WTC11 (cell line): ENCODE measurements at regions not wholly inside any gene's neighbourhood (a gene's known extent, or its start where the extent isn't known, plus 50 kb on each side); places are given as distances from the start of the nearest gene placed in this dataset.

Source experiments
- ATAC-seq: fragments of 200-7000 bp; cut with Tn5 transposase; 2 replicates; pipeline ENCODE4 v1.10.0; 2021; ENCODE audit warnings: mild to moderate bottlenecking, moderate library complexity
- CTCF ChIA-PET: fragments of 300-600 bp; sonication (Branson Sonifier 250); formaldehyde crosslinking; loops from one replicate; lab custom pipeline; 2021; ENCODE audit warnings: antibody characterized with exemption; lab: Charles Lee
- POLR2A ChIA-PET: fragments of 350-600 bp; sonication (Branson Sonifier 250); formaldehyde crosslinking; loops from one replicate; lab custom pipeline; 2021; ENCODE audit warnings: antibody characterized with exemption; lab: Charles Lee
- DNase-seq: peaks from one replicate; pipeline ENCODE4 v3.0.0; 2021; ENCODE audit warnings: low spot score
- H3K27ac Mint-ChIP-seq: 2 replicates; pipeline ENCODE4 v1.8.0; 2021; ENCODE audit warnings: mixed read lengths
- H3K27me3 Mint-ChIP-seq: 2 replicates; pipeline ENCODE4 v1.8.0; 2021; ENCODE audit warnings: low read depth, mild to moderate bottlenecking, moderate library complexity, mixed read lengths
- H3K36me3 Mint-ChIP-seq: 2 replicates; pipeline ENCODE4 v1.8.0; 2021; ENCODE audit warnings: mixed read lengths
- H3K4me1 Mint-ChIP-seq: 2 replicates; pipeline ENCODE4 v1.8.0; 2022; ENCODE audit warnings: mixed read lengths
- H3K4me3 Mint-ChIP-seq: 2 replicates; pipeline ENCODE4 v1.8.0; 2021; ENCODE audit warnings: mild to moderate bottlenecking, moderate library complexity, mixed read lengths
- H3K9me3 Mint-ChIP-seq: 2 replicates; pipeline ENCODE4 v1.8.0; 2021; ENCODE audit warnings: mixed read lengths
- JAZF1 ChIP-seq: fragments of 250-450 bp; sonication (Bioruptor Pico); IDR thresholded peaks from 2 replicates; pipeline ENCODE4 v1.9.0; 2021; ENCODE audit warnings: moderate library complexity, mild to moderate bottlenecking, inconsistent platforms
- MYBL2 ChIP-seq: sonication (generic); formaldehyde crosslinking; IDR thresholded peaks from 2 replicates; pipeline ENCODE4 v1.8.1; 2023; ENCODE audit warnings: mild to moderate bottlenecking, moderate library complexity, missing genetic modification reagents
- NFATC4 ChIP-seq: fragments of 250-450 bp; sonication (Bioruptor Pico); IDR thresholded peaks from 2 replicates; pipeline ENCODE4 v1.9.0; 2021; ENCODE audit warnings: mild to moderate bottlenecking
- NFYB ChIP-seq: sonication (generic); formaldehyde crosslinking; conservative IDR thresholded peaks from 2 replicates; pipeline ENCODE4 v1.8.0; 2022; ENCODE audit warnings: low read depth, missing genetic modification reagents
- PRRX2 ChIP-seq: fragments of 250-450 bp; sonication (Bioruptor Pico); IDR thresholded peaks from 2 replicates; pipeline ENCODE4 v1.8.0; 2021; ENCODE audit warnings: mild to moderate bottlenecking
- TCF7 ChIP-seq: sonication (generic); formaldehyde crosslinking; IDR thresholded peaks from 2 replicates; pipeline ENCODE4 v1.8.0; 2022; ENCODE audit warnings: mild to moderate bottlenecking, low read depth, missing genetic modification reagents, moderate library complexity
- TEAD4 ChIP-seq: sonication (generic); formaldehyde crosslinking; IDR thresholded peaks from 2 replicates; pipeline ENCODE4 v1.8.0; 2022; ENCODE audit warnings: mild to moderate bottlenecking, missing genetic modification reagents
- ZNF121 ChIP-seq: sonication (generic); formaldehyde crosslinking; IDR thresholded peaks from 2 replicates; pipeline ENCODE4 v1.8.0; 2023; ENCODE audit warnings: missing genetic modification reagents
- TF ChIP-seq, protein P1 (sequence below): fragments of 250-450 bp; sonication (Bioruptor Pico); IDR thresholded peaks from 2 replicates; pipeline ENCODE4 v1.9.0; 2021; ENCODE audit warnings: mild to moderate bottlenecking
- TF ChIP-seq, protein P2 (sequence below): sonication (generic); formaldehyde crosslinking; conservative IDR thresholded peaks from 2 replicates; pipeline ENCODE4 v1.8.1; 2023; ENCODE audit warnings: mild to moderate bottlenecking, low read depth, missing genetic modification reagents, moderate library complexity
- TF ChIP-seq, protein P3 (sequence below): sonication (generic); formaldehyde crosslinking; IDR thresholded peaks from 2 replicates; pipeline ENCODE4 v1.8.1; 2022; ENCODE audit warnings: low read depth, missing genetic modification reagents, borderline replicate concordance
- TF ChIP-seq, protein P4 (sequence below): fragments of 250-450 bp; sonication (Bioruptor Pico); IDR thresholded peaks from 2 replicates; pipeline ENCODE4 v2.1.2; 2022; ENCODE audit warnings: mild to moderate bottlenecking, moderate library complexity
- TF ChIP-seq, protein P5 (sequence below): fragments of 250-450 bp; sonication (Bioruptor Pico); IDR thresholded peaks from 2 replicates; pipeline ENCODE4 v1.9.0; 2021; ENCODE audit warnings: mild to moderate bottlenecking
- TF ChIP-seq, protein P6 (sequence below): sonication (generic); formaldehyde crosslinking; IDR thresholded peaks from 2 replicates; pipeline ENCODE4 v1.8.0; 2022; ENCODE audit warnings: missing genetic modification reagents
- TF ChIP-seq, protein P7 (sequence below): sonication (generic); formaldehyde crosslinking; IDR thresholded peaks from 2 replicates; pipeline ENCODE4 v1.8.1; 2022; ENCODE audit warnings: mild to moderate bottlenecking, moderate library complexity, missing genetic modification reagents
- TF ChIP-seq, protein P8 (sequence below): sonication (generic); formaldehyde crosslinking; IDR thresholded peaks from 2 replicates; pipeline ENCODE4 v1.8.0; 2023; ENCODE audit warnings: mild to moderate bottlenecking, missing genetic modification reagents
- TF ChIP-seq, protein P9 (sequence below): fragments of 250-450 bp; sonication (Bioruptor Pico); IDR thresholded peaks from 2 replicates; pipeline ENCODE4 v1.9.0; 2021; ENCODE audit warnings: mild to moderate bottlenecking, borderline replicate concordance

DNA sequence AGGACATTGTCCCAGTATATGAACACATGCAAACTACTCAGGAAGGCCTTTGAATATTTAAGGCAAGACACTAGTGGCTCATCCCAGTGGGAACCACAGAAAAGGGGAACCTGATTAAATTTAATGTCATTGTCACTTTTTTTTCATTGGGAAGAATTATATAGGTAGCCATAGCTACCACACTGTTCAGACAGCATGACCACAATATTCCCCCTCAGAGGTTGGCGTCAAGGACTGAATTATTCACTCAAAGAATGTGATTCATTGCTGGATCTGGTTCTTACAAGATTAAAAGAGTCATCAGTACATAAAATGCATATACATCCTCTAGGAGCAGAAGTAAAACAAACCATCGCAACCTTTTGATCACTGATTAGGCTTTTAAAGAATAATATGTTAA, 92.0 kb upstream of the SMARCAD1 start:
- DNase-seq (no peak), ATAC-seq (no peak)
- no peaks in the 10 kb centered on the region for H3K36me3 Mint-ChIP-seq
- H3K27me3 Mint-ChIP-seq: no peaks in the 10 kb centered on the region
- H3K9me3 Mint-ChIP-seq: peaks cover 4% of the 10 kb centered on the region; the same call in 1 of the 2 replicates
- ChIA-PET CTCF (no interaction called here), POLR2A (no interaction called here)
- peaks cover 9% of the 10 kb centered on the region for H3K4me1 Mint-ChIP-seq
- H3K4me3 Mint-ChIP-seq: no peak overlapping the region
- no peak overlapping the region for H3K27ac Mint-ChIP-seq
- TF ChIP-seq PRRX2 (CRISPR knock-in tag) (no peak), NFYB (CRISPR knock-in tag) (no peak), MYBL2 (CRISPR knock-in tag) (no peak), TEAD4 (CRISPR knock-in tag) (no peak), TCF7 (no peak), JAZF1 (CRISPR knock-in tag) (no peak), NFATC4 (CRISPR knock-in tag) (no peak), ZNF121 (CRISPR knock-in tag) (no peak)
- TF ChIP-seq, protein P1, sequence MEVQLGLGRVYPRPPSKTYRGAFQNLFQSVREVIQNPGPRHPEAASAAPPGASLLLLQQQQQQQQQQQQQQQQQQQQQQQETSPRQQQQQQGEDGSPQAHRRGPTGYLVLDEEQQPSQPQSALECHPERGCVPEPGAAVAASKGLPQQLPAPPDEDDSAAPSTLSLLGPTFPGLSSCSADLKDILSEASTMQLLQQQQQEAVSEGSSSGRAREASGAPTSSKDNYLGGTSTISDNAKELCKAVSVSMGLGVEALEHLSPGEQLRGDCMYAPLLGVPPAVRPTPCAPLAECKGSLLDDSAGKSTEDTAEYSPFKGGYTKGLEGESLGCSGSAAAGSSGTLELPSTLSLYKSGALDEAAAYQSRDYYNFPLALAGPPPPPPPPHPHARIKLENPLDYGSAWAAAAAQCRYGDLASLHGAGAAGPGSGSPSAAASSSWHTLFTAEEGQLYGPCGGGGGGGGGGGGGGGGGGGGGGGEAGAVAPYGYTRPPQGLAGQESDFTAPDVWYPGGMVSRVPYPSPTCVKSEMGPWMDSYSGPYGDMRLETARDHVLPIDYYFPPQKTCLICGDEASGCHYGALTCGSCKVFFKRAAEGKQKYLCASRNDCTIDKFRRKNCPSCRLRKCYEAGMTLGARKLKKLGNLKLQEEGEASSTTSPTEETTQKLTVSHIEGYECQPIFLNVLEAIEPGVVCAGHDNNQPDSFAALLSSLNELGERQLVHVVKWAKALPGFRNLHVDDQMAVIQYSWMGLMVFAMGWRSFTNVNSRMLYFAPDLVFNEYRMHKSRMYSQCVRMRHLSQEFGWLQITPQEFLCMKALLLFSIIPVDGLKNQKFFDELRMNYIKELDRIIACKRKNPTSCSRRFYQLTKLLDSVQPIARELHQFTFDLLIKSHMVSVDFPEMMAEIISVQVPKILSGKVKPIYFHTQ (CRISPR knock-in tag): no peak
- TF ChIP-seq, protein P2, sequence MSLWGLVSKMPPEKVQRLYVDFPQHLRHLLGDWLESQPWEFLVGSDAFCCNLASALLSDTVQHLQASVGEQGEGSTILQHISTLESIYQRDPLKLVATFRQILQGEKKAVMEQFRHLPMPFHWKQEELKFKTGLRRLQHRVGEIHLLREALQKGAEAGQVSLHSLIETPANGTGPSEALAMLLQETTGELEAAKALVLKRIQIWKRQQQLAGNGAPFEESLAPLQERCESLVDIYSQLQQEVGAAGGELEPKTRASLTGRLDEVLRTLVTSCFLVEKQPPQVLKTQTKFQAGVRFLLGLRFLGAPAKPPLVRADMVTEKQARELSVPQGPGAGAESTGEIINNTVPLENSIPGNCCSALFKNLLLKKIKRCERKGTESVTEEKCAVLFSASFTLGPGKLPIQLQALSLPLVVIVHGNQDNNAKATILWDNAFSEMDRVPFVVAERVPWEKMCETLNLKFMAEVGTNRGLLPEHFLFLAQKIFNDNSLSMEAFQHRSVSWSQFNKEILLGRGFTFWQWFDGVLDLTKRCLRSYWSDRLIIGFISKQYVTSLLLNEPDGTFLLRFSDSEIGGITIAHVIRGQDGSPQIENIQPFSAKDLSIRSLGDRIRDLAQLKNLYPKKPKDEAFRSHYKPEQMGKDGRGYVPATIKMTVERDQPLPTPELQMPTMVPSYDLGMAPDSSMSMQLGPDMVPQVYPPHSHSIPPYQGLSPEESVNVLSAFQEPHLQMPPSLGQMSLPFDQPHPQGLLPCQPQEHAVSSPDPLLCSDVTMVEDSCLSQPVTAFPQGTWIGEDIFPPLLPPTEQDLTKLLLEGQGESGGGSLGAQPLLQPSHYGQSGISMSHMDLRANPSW (CRISPR knock-in tag): no peak
- TF ChIP-seq, protein P3, sequence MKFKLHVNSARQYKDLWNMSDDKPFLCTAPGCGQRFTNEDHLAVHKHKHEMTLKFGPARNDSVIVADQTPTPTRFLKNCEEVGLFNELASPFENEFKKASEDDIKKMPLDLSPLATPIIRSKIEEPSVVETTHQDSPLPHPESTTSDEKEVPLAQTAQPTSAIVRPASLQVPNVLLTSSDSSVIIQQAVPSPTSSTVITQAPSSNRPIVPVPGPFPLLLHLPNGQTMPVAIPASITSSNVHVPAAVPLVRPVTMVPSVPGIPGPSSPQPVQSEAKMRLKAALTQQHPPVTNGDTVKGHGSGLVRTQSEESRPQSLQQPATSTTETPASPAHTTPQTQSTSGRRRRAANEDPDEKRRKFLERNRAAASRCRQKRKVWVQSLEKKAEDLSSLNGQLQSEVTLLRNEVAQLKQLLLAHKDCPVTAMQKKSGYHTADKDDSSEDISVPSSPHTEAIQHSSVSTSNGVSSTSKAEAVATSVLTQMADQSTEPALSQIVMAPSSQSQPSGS (CRISPR knock-in tag): no peak
- TF ChIP-seq, protein P4, sequence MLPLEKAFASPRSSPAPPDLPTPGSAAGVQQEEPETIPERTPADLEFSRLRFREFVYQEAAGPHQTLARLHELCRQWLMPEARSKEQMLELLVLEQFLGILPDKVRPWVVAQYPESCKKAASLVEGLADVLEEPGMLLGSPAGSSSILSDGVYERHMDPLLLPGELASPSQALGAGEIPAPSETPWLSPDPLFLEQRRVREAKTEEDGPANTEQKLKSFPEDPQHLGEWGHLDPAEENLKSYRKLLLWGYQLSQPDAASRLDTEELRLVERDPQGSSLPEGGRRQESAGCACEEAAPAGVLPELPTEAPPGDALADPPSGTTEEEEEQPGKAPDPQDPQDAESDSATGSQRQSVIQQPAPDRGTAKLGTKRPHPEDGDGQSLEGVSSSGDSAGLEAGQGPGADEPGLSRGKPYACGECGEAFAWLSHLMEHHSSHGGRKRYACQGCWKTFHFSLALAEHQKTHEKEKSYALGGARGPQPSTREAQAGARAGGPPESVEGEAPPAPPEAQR (CRISPR knock-in tag): no peak
- TF ChIP-seq, protein P5, sequence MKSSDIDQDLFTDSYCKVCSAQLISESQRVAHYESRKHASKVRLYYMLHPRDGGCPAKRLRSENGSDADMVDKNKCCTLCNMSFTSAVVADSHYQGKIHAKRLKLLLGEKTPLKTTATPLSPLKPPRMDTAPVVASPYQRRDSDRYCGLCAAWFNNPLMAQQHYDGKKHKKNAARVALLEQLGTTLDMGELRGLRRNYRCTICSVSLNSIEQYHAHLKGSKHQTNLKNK (CRISPR knock-in tag): no peak
- TF ChIP-seq, protein P6, sequence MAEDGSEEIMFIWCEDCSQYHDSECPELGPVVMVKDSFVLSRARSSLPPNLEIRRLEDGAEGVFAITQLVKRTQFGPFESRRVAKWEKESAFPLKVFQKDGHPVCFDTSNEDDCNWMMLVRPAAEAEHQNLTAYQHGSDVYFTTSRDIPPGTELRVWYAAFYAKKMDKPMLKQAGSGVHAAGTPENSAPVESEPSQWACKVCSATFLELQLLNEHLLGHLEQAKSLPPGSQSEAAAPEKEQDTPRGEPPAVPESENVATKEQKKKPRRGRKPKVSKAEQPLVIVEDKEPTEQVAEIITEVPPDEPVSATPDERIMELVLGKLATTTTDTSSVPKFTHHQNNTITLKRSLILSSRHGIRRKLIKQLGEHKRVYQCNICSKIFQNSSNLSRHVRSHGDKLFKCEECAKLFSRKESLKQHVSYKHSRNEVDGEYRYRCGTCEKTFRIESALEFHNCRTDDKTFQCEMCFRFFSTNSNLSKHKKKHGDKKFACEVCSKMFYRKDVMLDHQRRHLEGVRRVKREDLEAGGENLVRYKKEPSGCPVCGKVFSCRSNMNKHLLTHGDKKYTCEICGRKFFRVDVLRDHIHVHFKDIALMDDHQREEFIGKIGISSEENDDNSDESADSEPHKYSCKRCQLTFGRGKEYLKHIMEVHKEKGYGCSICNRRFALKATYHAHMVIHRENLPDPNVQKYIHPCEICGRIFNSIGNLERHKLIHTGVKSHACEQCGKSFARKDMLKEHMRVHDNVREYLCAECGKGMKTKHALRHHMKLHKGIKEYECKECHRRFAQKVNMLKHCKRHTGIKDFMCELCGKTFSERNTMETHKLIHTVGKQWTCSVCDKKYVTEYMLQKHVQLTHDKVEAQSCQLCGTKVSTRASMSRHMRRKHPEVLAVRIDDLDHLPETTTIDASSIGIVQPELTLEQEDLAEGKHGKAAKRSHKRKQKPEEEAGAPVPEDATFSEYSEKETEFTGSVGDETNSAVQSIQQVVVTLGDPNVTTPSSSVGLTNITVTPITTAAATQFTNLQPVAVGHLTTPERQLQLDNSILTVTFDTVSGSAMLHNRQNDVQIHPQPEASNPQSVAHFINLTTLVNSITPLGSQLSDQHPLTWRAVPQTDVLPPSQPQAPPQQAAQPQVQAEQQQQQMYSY (CRISPR knock-in tag): no peak
- TF ChIP-seq, protein P7, sequence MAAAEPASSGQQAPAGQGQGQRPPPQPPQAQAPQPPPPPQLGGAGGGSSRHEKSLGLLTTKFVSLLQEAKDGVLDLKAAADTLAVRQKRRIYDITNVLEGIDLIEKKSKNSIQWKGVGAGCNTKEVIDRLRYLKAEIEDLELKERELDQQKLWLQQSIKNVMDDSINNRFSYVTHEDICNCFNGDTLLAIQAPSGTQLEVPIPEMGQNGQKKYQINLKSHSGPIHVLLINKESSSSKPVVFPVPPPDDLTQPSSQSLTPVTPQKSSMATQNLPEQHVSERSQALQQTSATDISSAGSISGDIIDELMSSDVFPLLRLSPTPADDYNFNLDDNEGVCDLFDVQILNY (CRISPR knock-in tag): no peak
- TF ChIP-seq, protein P8, sequence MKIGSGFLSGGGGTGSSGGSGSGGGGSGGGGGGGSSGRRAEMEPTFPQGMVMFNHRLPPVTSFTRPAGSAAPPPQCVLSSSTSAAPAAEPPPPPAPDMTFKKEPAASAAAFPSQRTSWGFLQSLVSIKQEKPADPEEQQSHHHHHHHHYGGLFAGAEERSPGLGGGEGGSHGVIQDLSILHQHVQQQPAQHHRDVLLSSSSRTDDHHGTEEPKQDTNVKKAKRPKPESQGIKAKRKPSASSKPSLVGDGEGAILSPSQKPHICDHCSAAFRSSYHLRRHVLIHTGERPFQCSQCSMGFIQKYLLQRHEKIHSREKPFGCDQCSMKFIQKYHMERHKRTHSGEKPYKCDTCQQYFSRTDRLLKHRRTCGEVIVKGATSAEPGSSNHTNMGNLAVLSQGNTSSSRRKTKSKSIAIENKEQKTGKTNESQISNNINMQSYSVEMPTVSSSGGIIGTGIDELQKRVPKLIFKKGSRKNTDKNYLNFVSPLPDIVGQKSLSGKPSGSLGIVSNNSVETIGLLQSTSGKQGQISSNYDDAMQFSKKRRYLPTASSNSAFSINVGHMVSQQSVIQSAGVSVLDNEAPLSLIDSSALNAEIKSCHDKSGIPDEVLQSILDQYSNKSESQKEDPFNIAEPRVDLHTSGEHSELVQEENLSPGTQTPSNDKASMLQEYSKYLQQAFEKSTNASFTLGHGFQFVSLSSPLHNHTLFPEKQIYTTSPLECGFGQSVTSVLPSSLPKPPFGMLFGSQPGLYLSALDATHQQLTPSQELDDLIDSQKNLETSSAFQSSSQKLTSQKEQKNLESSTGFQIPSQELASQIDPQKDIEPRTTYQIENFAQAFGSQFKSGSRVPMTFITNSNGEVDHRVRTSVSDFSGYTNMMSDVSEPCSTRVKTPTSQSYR (CRISPR knock-in tag): no peak
- TF ChIP-seq, protein P9, sequence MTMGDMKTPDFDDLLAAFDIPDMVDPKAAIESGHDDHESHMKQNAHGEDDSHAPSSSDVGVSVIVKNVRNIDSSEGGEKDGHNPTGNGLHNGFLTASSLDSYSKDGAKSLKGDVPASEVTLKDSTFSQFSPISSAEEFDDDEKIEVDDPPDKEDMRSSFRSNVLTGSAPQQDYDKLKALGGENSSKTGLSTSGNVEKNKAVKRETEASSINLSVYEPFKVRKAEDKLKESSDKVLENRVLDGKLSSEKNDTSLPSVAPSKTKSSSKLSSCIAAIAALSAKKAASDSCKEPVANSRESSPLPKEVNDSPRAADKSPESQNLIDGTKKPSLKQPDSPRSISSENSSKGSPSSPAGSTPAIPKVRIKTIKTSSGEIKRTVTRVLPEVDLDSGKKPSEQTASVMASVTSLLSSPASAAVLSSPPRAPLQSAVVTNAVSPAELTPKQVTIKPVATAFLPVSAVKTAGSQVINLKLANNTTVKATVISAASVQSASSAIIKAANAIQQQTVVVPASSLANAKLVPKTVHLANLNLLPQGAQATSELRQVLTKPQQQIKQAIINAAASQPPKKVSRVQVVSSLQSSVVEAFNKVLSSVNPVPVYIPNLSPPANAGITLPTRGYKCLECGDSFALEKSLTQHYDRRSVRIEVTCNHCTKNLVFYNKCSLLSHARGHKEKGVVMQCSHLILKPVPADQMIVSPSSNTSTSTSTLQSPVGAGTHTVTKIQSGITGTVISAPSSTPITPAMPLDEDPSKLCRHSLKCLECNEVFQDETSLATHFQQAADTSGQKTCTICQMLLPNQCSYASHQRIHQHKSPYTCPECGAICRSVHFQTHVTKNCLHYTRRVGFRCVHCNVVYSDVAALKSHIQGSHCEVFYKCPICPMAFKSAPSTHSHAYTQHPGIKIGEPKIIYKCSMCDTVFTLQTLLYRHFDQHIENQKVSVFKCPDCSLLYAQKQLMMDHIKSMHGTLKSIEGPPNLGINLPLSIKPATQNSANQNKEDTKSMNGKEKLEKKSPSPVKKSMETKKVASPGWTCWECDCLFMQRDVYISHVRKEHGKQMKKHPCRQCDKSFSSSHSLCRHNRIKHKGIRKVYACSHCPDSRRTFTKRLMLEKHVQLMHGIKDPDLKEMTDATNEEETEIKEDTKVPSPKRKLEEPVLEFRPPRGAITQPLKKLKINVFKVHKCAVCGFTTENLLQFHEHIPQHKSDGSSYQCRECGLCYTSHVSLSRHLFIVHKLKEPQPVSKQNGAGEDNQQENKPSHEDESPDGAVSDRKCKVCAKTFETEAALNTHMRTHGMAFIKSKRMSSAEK (CRISPR knock-in tag): no peak
